IMR-90 (cell line): ENCODE measurements at regions not wholly inside any gene's neighbourhood (a gene's known extent, or its start where the extent isn't known, plus 50 kb on each side); places are given as distances from the start of the nearest gene placed in this dataset.

Experiments used
- ATAC-seq: fragments of 200-7000 bp; cut with Tn5 transposase; 2 replicates; pipeline ENCODE4 v1.9.1; 2020; ENCODE audit warnings: low read depth, mild to moderate bottlenecking, moderate library complexity
- BruUV-seq: library from RNA; stranded (reverse); fragments of 400-500 nt; replicated peaks from 2 replicates; lab custom pipeline; 2021; lab: Mats Ljungman, UMichigan
- CTCF ChIA-PET: fragments of 300-600 bp; formaldehyde crosslinking; extraction: SDS; loops from one replicate; lab custom pipeline; 2021; ENCODE audit warnings: antibody characterized with exemption; lab: Yijun Ruan, JAX
- POLR2A ChIA-PET: fragments of 300-600 bp; sonication (Branson Sonifier 250); formaldehyde crosslinking; loops from one replicate; lab custom pipeline; 2022; ENCODE audit warnings: antibody characterized with exemption; ENCODE audit not compliant: unreplicated experiment; lab: Charles Lee
- DNase-seq: peaks from one replicate; pipeline ENCODE4 v3.0.0; 2013
- H2AFZ ChIP-seq: replicated peaks from 2 replicates; pipeline ENCODE3; 2013; ENCODE audit warnings: low read length, mild to moderate bottlenecking; ENCODE audit not compliant: poor library complexity
- H2AK5ac ChIP-seq: 2 replicates; pipeline ENCODE4 v1.6.1; 2013; ENCODE audit warnings: low read depth, low read length, inconsistent platforms
- H2AK9ac ChIP-seq: replicated peaks from 2 replicates; pipeline ENCODE3; 2013; ENCODE audit warnings: mild to moderate bottlenecking, low read depth, low read length, moderate library complexity; ENCODE audit not compliant: poor library complexity
- H2BK120ac ChIP-seq: 2 replicates; pipeline ENCODE4 v1.6.1; 2013; ENCODE audit warnings: low read depth, low read length, inconsistent platforms
- H2BK15ac ChIP-seq: 3 replicates; pipeline ENCODE4 v1.6.1; 2013; ENCODE audit warnings: low read depth, low read length, inconsistent platforms
- H2BK20ac ChIP-seq: 2 replicates; pipeline ENCODE4 v1.6.1; 2013; ENCODE audit warnings: low read depth, mild to moderate bottlenecking, inconsistent platforms, low read length, moderate library complexity
- H2BK5ac ChIP-seq: 2 replicates; pipeline ENCODE4 v1.6.1; 2013; ENCODE audit warnings: mild to moderate bottlenecking, low read depth, low read length, inconsistent platforms; ENCODE audit not compliant: poor library complexity, severe bottlenecking
- H3K14ac ChIP-seq: replicated peaks from 2 replicates; pipeline ENCODE4 v1.6.1; 2013; ENCODE audit warnings: low read depth, low read length, inconsistent platforms
- H3K18ac ChIP-seq: 2 replicates; pipeline ENCODE4 v1.6.1; 2013; ENCODE audit warnings: low read depth, low read length, control low read depth
- H3K23ac ChIP-seq: 2 replicates; pipeline ENCODE4 v1.6.1; 2013; ENCODE audit warnings: low read depth, low read length, inconsistent platforms
- H3K27ac ChIP-seq: 2 replicates; pipeline ENCODE4 v1.5.1; 2013; ENCODE audit warnings: mild to moderate bottlenecking, control low read depth, low read length; ENCODE audit not compliant: insufficient read depth
- H3K27me3 ChIP-seq: 2 replicates; pipeline ENCODE4 v1.6.1; 2013; ENCODE audit warnings: low read length; ENCODE audit not compliant: control insufficient read depth, insufficient read depth
- H3K36me3 ChIP-seq: 2 replicates; pipeline ENCODE4 v1.6.1; 2013; ENCODE audit warnings: low read length, mixed read lengths; ENCODE audit not compliant: control insufficient read depth, insufficient read depth
- H3K4ac ChIP-seq: 2 replicates; pipeline ENCODE4 v1.6.1; 2013; ENCODE audit warnings: low read depth, low read length, inconsistent platforms
- H3K4me1 ChIP-seq: 2 replicates; pipeline ENCODE4 v1.6.1; 2013; ENCODE audit warnings: low read length, mixed read lengths; ENCODE audit not compliant: control insufficient read depth, insufficient read depth
- H3K4me2 ChIP-seq: 2 replicates; pipeline ENCODE4 v1.6.1; 2013; ENCODE audit warnings: low read depth, mild to moderate bottlenecking, control low read depth, low read length, moderate library complexity
- H3K4me3 ChIP-seq: 2 replicates; pipeline ENCODE4 v1.5.1; 2013; ENCODE audit warnings: low read depth, mild to moderate bottlenecking, control low read depth, low read length, moderate library complexity; ENCODE audit not compliant: insufficient read depth
- H3K56ac ChIP-seq: 2 replicates; pipeline ENCODE4 v1.6.1; 2013; ENCODE audit warnings: low read length, inconsistent platforms; ENCODE audit not compliant: insufficient read depth; ENCODE audit errors: extremely low read depth
- H3K79me1 ChIP-seq, 2 experiments: 2 replicates each; pipeline ENCODE4 v1.6.1; 2013; ENCODE audit warnings: low read length in 2 of 2, inconsistent platforms in 1 of 2, low read depth in 1 of 2
- H3K9ac ChIP-seq: 2 replicates; pipeline ENCODE4 v1.6.1; 2013; ENCODE audit warnings: low read depth, low read length, control low read depth
- H3K9me1 ChIP-seq: 2 replicates; pipeline ENCODE4 v1.6.1; 2013; ENCODE audit warnings: low read length, inconsistent platforms; ENCODE audit not compliant: insufficient read depth
- H3K9me3 ChIP-seq: 2 replicates; pipeline ENCODE4 v1.6.1; 2013; ENCODE audit warnings: low read length; ENCODE audit not compliant: control insufficient read depth, insufficient read depth
- H4K20me1 ChIP-seq: 2 replicates; pipeline ENCODE4 v1.6.1; 2013; ENCODE audit warnings: low read length, inconsistent platforms; ENCODE audit not compliant: insufficient read depth
- H4K5ac ChIP-seq: 2 replicates; pipeline ENCODE4 v1.6.1; 2013; ENCODE audit warnings: mild to moderate bottlenecking, low read depth, low read length, control low read depth
- H4K8ac ChIP-seq, 2 experiments: 2 replicates each; pipeline ENCODE4 v1.6.1; 2013; ENCODE audit warnings: low read depth in 2 of 2, low read length in 2 of 2, control low read depth in 1 of 2, inconsistent platforms in 1 of 2
- H4K91ac ChIP-seq: 2 replicates; pipeline ENCODE4 v1.6.1; 2013; ENCODE audit warnings: low read depth, low read length, inconsistent platforms; ENCODE audit not compliant: insufficient read depth
- BHLHE40 ChIP-seq: fragments of 150-350 bp; IDR thresholded peaks from 2 replicates; pipeline ENCODE4 v1.6.1; 2016; ENCODE audit warnings: mild to moderate bottlenecking, low read depth, low read length
- CEBPB ChIP-seq: IDR thresholded peaks from 2 replicates; pipeline ENCODE4 v1.6.1; 2012; ENCODE audit warnings: low read depth, low read length, improper control_type of control experiment
- CHD1 ChIP-seq: IDR thresholded peaks from 2 replicates; pipeline ENCODE4 v1.6.1; 2012; ENCODE audit warnings: low read depth, low read length, improper control_type of control experiment
- CTCF ChIP-seq: conservative IDR thresholded peaks from 2 replicates; pipeline ENCODE4 v1.5.1; 2012; ENCODE audit warnings: mild to moderate bottlenecking, low read depth, low read length, improper control_type of control experiment
- FOS ChIP-seq: fragments of 150-350 bp; IDR thresholded peaks from 2 replicates; pipeline ENCODE4 v1.6.1; 2016; ENCODE audit warnings: low read depth, low read length
- MAFK ChIP-seq: IDR thresholded peaks from 2 replicates; pipeline ENCODE4 v1.6.1; 2012; ENCODE audit warnings: low read depth, low read length, improper control_type of control experiment
- MAZ ChIP-seq: IDR thresholded peaks from 2 replicates; pipeline ENCODE4 v1.6.1; 2012; ENCODE audit warnings: low read depth, mild to moderate bottlenecking, low read length, improper control_type of control experiment, moderate library complexity, borderline replicate concordance
- MXI1 ChIP-seq: IDR thresholded peaks from 2 replicates; pipeline ENCODE4 v1.6.1; 2012; ENCODE audit warnings: low read depth, mild to moderate bottlenecking, low read length, moderate library complexity, borderline replicate concordance
- NFE2L2 ChIP-seq: fragments of 150-350 bp; IDR thresholded peaks from 2 replicates; pipeline ENCODE4 v1.6.1; 2016; ENCODE audit warnings: low read depth, mild to moderate bottlenecking, low read length
- POLR2A ChIP-seq: IDR thresholded peaks from 2 replicates; pipeline ENCODE4 v1.6.1; 2012; ENCODE audit warnings: mild to moderate bottlenecking, low read depth, low read length
- RAD21 ChIP-seq: IDR thresholded peaks from 2 replicates; pipeline ENCODE4 v1.6.1; 2012; ENCODE audit warnings: low read length, improper control_type of control experiment
- RCOR1 ChIP-seq: IDR thresholded peaks from 2 replicates; pipeline ENCODE4 v1.6.1; 2012; ENCODE audit warnings: mild to moderate bottlenecking, low read length, improper control_type of control experiment; ENCODE audit not compliant: insufficient replicate concordance
- RFX5 ChIP-seq: IDR thresholded peaks from 2 replicates; pipeline ENCODE4 v1.8.0; 2012; ENCODE audit warnings: low read depth, mild to moderate bottlenecking, low read length, moderate library complexity
- SMC3 ChIP-seq: fragments of 150-350 bp; IDR thresholded peaks from 2 replicates; pipeline ENCODE4 v1.6.1; 2016; ENCODE audit warnings: low read depth, mild to moderate bottlenecking, antibody characterized with exemption, low read length, moderate library complexity
- WGBS, 2 experiments: methylation state at CpG; one replicate each; pipeline versions ENCODE4 v1.1.5 to v1.1.7; 2013; ENCODE audit warnings: missing lambda C conversion rate in 2 of 2; ENCODE audit not compliant: insufficient read length in 1 of 2; ENCODE audit errors: extremely low coverage in 2 of 2; 5-methylcytosine and 5-hydroxymethylcytosine counted together
- dilution Hi-C: fragments of 300-500 bp; cut with HindIII; formaldehyde crosslinking; loops from one replicate; pipeline ENCODE4 v1.14.3; 2018; ENCODE audit warnings: low sequenced_read_pairs; ENCODE audit not compliant: unreplicated experiment
- in situ Hi-C: fragments of 300-500 bp; cut with MboI; formaldehyde crosslinking; loops from 3 replicates; pipeline ENCODE4 v1.14.3; 2019; ENCODE audit warnings: low sequenced_read_pairs, inconsistent platforms, mixed read lengths
- intact Hi-C: fragments of 100-400 bp; cut with micrococcal nuclease; formaldehyde crosslinking; loops from 2 replicates; pipeline ENCODE4 v1.10.0; 2022
- TF ChIP-seq, protein P1 (sequence below): fragments of 150-350 bp; IDR thresholded peaks from 2 replicates; pipeline ENCODE4 v1.6.1; 2016; ENCODE audit warnings: low read depth, mild to moderate bottlenecking, low read length, moderate library complexity, borderline replicate concordance
- TF ChIP-seq, protein P2 (sequence below): fragments of 150-350 bp; IDR thresholded peaks from 2 replicates; pipeline ENCODE4 v1.6.1; 2017; ENCODE audit warnings: mild to moderate bottlenecking, antibody characterized with exemption, low read length, low read depth

GRCh38 chr11:134558916-134559601 is 147.0 kb upstream of the B3GAT1 start:
- no peak overlapping the region for H2BK20ac ChIP-seq
- no peak overlapping the region for H2BK120ac ChIP-seq
- H3K4me2 ChIP-seq: no peak overlapping the region
- POLR2A ChIA-PET: no interaction called here
- no peak overlapping the region for H3K56ac ChIP-seq
- H3K18ac ChIP-seq: no peak overlapping the region
- no peak for ATAC-seq
- H3K79me1 ChIP-seq: no peaks in the 10 kb centered on the region
- no TSS peak for BruUV-seq
- H2AK5ac ChIP-seq: no peak overlapping the region
- H2AK9ac ChIP-seq: no peak overlapping the region
- H2AFZ ChIP-seq: no peak overlapping the region
- H3K14ac ChIP-seq: no peak overlapping the region
- H3K23ac ChIP-seq: no peak overlapping the region
- H3K9ac ChIP-seq: no peak overlapping the region
- no peak overlapping the region for H4K5ac ChIP-seq
- WGBS, 2 experiments: no CpG with 5 or more reads among the region's 16 CpGs
- intact Hi-C loops: no loop called here
- no peak overlapping the region for H4K91ac ChIP-seq
- H3K9me3 ChIP-seq: peaks cover 54% of the 10 kb centered on the region
- no peaks in the 10 kb centered on the region for H3K4me1 ChIP-seq
- H3K4me3 ChIP-seq: no peak overlapping the region
- H3K36me3 ChIP-seq: no peaks in the 10 kb centered on the region
- dilution Hi-C loops: no loop called here
- no peaks in the 10 kb centered on the region for H3K27me3 ChIP-seq
- no peak for TF ChIP-seq CHD1
- TF ChIP-seq RCOR1: no peak
- TF ChIP-seq CEBPB: no peak
- no peak for TF ChIP-seq FOS
- TF ChIP-seq MAFK: no peak
- TF ChIP-seq, protein P1, sequence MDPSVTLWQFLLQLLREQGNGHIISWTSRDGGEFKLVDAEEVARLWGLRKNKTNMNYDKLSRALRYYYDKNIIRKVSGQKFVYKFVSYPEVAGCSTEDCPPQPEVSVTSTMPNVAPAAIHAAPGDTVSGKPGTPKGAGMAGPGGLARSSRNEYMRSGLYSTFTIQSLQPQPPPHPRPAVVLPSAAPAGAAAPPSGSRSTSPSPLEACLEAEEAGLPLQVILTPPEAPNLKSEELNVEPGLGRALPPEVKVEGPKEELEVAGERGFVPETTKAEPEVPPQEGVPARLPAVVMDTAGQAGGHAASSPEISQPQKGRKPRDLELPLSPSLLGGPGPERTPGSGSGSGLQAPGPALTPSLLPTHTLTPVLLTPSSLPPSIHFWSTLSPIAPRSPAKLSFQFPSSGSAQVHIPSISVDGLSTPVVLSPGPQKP: no peak
- TF ChIP-seq BHLHE40: no peak
- TF ChIP-seq, protein P2, sequence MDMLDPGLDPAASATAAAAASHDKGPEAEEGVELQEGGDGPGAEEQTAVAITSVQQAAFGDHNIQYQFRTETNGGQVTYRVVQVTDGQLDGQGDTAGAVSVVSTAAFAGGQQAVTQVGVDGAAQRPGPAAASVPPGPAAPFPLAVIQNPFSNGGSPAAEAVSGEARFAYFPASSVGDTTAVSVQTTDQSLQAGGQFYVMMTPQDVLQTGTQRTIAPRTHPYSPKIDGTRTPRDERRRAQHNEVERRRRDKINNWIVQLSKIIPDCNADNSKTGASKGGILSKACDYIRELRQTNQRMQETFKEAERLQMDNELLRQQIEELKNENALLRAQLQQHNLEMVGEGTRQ: no peak
- no peak for TF ChIP-seq POLR2A
- no peak for TF ChIP-seq MXI1
- TF ChIP-seq RFX5: no peak
- no peak for TF ChIP-seq SMC3
- TF ChIP-seq CTCF: no peak
- no peak for TF ChIP-seq MAZ
- no peak for TF ChIP-seq NFE2L2
- no peak for TF ChIP-seq RAD21
- no peak overlapping the region for H3K27ac ChIP-seq
- H3K4ac ChIP-seq: no peak overlapping the region
- H4K8ac ChIP-seq: no peak overlapping the region
- H4K20me1 ChIP-seq: no peaks in the 10 kb centered on the region
- no peaks in the 10 kb centered on the region for H3K9me1 ChIP-seq
- no peak overlapping the region for H2BK5ac ChIP-seq
- CTCF ChIA-PET: no interaction called here
- in situ Hi-C loops: no loop called here
- DNase-seq: no peak
- H2BK15ac ChIP-seq: no peak overlapping the region
